ENCODE measurements at regions not wholly inside any gene's neighbourhood (a gene's known extent, or its start where the extent isn't known, plus 50 kb on each side); places are given as distances from the start of the nearest gene placed in this dataset.

DNA sequence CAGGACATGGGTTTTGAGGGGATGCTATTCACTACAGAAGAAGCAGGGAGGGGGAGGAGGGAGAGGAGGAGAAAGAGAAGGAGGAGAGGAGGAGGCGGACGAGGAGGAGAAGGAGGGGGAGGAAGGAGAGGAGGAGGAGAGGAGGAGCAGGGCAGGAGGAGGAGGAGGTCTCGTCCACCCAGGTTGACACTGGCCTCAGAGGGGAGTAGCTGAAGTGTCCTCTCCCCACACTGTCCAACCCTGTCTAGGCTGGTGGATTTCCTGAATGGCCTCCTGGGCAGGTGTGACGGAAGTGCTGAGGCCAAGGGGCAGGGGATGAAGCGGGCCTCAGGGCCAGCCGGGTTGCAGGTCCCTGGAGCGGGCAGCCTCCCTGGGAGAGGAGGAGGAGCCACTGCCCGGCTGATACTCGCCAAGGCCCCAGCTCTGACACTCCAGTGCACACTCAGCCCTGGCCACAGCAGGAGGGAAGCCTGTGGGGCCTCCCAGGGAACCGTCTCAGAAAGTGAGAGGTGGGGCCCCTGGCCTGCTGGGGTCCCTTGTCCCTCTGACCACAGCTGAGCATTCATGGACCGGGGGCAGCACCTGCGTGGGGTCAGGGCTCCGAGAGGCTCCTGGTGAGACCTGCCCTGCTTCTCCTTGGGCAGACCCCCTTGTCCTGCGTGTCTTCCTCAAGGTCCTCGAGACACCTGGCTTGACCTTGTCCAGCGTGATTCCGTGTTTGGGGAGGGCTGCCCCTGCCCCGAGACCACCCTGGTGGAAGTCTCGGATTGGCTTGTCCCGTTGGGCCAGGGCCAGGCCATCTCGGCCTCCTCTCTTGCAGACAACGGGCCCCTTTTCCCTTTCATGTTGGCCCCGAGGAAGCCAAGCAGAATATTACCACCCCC, 200.6 kb upstream of the CIBAR2 start:
- DNase-seq: no peak

- no peak for DNase-seq
These were observed 201.4 kb upstream of the CIBAR2 start for GRCh38 chr16:85313526-85314301.

GRCh38 chr16:85314512-85314971, 202.3 kb upstream of the CIBAR2 start:
- no peak for DNase-seq

DNA sequence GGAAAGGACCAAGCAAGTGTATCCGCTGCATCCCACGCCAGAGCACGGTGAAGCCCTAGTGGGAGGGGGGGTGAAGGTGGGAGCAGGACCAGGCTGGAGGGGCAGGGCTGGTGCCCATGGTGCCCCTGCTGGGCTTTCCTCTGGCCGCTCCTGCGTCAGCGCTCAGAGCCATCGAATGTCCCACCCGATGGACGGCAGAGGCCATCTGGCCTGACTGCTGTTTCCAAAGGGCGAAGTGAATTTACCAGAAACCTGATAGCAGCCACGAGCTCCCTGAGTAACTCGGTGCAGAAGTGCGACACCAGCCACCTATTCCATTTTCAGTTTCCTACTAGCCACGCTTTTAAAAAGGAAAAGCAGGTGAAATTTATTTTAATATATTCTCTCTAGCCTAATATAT, 203.6 kb upstream of the CIBAR2 start:
- no peak for DNase-seq

GRCh38 chr16:85316321-85316919, 204.1 kb upstream of the CIBAR2 start:
- DNase-seq: no peak

- DNase-seq: no peak
These were observed 204.7 kb upstream of the CIBAR2 start for GRCh38 chr16:85316944-85317343.

DNA sequence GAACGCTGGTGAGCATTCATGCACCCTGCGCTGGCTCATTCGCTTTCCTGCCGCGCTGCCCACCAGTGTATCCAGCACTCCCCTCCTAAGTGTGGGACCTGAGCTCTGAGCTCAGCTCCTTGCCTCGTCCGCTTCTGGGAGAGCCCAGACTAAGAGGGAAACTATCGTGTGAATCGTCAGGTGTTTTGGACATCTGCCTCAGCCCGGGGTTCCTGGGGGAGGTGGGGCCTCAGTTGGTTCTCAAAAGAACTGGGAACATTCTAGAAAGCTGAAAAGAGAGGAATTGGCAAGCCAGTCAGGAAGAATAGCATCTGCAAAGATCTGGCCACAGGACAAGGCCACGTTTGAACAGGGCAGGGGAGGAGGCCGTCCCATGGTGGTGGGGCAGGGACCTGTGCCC, 205.4 kb upstream of the CIBAR2 start:
- DNase-seq: no peak

GRCh38 chr16:85319208-85319983, 207.1 kb upstream of the CIBAR2 start:
- no peak for DNase-seq

DNA sequence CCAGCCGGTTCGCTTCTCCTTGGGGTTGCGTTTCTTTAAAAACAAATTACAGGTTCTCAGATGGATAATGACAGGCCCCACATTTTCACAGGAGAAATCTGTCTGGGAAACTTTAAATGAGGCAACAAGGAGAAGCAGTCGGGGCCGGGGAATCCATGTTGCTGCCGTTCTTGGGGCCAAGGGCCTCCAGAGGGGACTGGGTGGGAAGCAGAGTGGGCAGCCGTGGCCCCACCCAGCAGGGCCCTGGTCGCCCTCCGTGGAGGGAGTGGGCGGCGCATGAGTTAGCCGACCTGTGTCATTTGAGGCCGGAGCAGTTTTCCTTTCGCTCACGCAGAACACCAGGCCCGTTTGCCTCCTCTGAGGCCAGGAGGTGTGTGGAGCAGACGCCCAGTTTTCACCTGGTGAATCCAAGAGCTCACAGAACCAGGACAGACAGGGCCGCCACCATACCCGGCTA, 207.7 kb upstream of the CIBAR2 start:
- DNase-seq: no peak

DNA sequence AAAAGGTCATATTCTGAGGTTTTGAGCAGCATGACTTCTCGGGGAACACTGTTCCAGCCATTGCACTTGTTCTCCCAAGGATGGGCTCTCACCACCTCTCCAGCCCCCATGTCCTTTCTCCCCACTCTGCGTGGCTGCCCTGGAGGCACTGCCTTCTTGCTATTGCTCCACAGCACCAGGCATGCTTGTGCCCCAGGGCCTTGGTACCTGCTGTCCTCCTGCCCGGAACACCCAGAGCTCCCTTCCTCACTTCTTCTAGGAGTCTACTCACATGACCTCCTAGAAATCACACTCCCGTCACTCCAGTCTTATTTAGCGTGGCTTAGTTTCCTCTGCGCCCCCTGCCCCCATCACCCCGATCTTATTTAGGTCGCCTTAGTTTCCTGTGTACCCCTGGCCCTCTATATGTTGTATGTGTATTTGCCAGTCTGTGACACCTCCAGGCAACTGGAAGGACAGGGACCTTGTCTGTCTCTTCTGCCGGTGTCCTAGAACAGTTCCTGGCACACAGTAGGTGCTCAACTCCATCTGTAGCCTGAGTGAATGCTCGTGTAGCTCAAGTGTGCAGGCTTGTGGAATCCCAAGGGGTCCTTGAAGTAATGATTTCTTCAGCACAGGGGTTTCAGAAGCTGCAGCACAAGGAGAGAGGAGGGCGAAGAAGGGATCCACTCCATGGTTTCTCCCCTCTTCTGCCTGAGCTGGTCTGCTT, 208.6 kb upstream of the CIBAR2 start:
- DNase-seq: no peak

DNA sequence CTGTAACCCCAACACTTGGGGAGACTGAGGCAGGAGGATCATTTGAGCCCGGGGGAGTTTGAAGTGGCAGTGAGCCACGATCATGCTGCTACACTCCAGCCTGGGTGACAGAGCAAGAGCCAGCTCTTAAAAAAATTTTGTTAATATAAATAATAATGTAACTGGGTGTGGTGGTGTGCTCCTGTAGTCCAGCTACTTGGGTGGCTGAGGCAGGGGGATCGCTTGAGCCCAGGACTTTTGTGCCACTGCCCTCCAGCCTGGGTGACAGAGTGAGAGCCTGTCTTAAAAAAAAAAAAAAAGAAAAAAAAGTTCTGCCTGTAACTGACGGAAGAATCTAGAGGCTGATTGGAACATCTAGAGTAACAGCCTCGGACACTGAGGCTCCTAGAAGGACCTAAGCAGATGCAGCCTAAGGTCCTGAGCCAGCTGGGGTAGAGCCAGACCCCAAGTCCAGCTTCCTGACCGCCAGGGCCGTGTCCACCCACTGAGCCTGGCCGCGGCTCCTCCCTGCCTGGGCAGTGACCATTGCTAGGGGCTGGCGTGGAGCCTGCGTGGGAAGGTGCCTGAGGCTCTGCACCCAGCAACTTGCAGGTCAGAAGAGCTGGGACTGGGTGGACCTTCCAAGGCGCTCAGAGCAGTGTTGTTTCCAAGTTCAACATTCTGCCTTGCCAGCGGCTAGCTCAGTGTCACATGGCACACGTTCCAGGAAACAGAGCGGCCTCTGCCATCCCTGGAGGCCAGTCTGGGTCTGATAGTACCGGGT, 209.4 kb upstream of the CIBAR2 start:
- DNase-seq: no peak

DNA sequence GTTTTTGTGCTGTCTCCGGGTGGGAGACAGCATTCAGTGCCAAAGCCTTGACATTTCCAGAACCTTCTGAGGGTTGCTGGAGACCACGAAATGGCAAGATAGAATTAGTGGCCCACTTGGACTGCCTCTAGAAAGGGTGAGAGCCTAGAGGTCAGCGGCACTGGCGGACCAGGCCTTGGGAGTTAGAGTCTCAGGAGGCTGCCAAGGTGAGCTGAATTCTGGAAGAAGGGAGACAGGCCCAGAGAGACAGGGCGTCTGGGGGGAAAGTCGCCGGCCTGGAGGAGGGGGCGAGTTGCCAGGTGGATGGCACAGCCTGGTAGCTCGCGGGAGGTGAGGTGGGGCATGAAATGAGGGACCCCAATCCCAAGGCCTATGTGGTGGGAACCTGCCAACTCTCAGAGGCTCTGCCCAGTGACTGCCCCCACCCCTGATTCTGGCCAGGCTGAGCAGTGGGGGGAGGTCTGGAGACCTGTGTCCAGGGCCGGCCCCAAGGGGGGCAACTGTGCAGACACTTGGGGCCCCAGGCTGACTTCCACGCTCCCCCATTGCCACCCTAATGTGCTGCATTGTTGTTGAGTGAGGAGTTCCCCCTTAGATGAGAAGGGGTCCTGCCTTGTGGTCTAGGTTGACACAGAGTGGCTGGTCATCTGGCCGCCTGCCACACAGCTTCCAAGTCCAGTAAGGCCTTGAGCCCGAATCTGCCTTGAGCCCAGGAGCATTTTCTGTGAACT, 211.1 kb upstream of the CIBAR2 start:
- DNase-seq: no peak

- DNase-seq: no peak
These were observed 211.6 kb upstream of the CIBAR2 start for GRCh38 chr16:85323961-85324253.

GRCh38 chr16:85324488-85324887, 212.2 kb upstream of the CIBAR2 start:
- no peak for DNase-seq

DNA sequence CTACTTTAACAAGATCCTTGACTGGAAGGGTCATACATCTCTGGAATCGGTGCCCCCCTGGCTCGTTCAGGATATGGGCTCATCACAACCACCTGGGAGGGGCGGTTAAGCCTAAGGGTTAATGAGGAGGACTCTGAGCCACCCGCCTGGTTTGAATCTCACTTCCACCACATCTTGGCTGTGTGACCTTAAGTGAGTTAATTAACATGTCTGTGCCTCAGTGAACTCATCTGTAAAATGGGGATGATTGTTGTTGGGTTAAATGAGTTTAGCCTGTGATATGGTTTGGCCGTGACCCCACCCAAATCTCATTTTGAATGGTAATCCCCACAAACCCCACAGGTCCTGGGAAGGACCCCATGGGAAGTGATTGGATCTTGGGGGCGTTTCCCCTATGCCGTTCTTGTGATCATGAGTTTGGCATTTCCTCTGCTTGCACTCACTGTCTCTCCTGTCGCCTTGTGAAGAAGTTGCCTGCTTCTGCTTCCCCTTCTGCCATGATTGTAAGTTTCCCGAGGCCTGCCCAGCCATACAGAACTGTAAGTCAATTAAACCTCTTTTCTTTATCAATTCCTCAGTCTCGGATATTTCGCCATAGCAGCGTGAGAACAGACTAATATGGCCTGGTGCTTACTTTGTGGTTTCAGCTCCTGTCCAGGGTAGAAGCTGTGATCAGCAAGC, 214.0 kb upstream of the CIBAR2 start:
- DNase-seq: no peak

DNA sequence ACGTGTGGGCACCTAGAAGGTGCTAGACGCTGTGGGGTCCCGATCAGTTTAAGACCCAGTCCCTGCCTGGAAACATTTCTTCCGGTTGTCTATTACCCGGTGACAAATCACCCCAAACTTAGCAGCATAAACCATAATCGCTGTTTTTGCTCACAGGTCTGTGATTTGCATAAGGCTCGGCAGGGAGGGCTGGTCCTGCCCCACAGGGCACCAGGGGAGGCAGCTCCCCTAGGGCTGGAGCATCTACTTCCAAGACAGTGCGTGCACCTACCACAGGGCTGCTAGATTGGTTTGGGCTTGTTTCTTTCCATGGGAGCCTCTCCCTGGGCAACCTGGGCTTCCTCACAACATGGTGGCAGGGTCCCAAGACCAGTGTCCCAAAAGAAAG, 214.5 kb upstream of the CIBAR2 start:
- no peak for DNase-seq

DNA sequence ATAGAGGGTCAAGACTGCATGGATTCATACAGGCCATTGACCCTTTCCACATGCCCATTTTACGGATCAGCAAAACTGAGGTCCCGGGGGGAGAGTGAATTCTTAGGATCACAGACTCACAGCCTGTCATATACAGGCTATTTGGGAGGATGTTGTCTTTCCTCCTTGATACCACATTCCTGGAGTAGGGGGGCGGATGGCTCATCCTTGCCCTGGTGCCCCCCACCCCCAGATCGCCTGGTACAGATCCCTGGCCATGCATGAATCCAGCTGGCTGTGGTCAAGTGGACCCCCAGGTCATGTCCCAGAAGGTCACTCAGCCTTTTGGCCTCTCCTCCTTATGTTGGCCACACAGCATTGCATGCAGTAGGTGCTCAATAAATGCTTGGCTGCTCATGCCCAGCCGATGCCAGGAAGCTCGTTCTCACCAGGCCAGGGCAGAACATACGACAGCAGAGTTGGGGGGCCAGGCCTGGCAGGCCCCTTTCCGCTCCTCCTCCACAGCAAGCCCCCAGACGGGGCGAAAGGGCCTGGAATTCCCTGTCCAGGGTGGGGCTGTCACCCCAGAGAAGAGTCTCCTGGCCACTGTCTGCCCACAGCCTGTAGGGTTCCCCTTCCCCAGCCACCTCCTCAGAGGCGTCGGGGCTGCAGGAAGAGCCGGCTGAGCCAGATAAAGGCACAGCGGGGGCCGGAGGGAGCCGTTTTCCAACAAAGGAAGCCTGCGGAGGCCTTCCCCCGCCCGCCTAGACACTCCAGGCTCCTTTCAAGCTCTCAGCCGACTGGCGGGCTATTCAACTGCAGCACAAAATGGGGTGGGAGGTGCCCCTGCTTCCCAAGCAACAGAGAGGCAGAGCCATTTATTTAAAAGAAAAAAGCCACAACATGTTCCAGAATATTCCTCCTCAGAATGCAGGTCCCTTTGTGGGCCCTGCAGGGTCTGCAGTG, 215.7 kb upstream of the CIBAR2 start:
- DNase-seq: no peak

GRCh38 chr16:85328676-85329058, 216.4 kb upstream of the CIBAR2 start:
- no peak for DNase-seq
